ENCODE measurements at regions not wholly inside any gene's neighbourhood (a gene's known extent, or its start where the extent isn't known, plus 50 kb on each side); places are given as distances from the start of the nearest gene placed in this dataset.

- TF ChIP-seq MTF2 (CRISPR knock-in tag; IDR thresholded peaks at IDR 0.05; ENCODE audit: borderline replicate concordance) = no peak
Measured at GRCh38 chr14:97106609-97107008, 309.4 kb downstream of the VRK1 start (continued).

GRCh38 chr14:97107080-97107479, 309.9 kb downstream of the VRK1 start:
- DNase-seq (ENCODE audit: low spot score) = no peak
- Histone ChIP-seq H4K20me1 (ENCODE audit: insufficient read depth, low read length) (no peaks in the 10 kb centered on the region), H3K9me3 (ENCODE audit: low read length) (no peaks in the 10 kb centered on the region), H3K36me3 (replicated peaks in 1 of 2; ENCODE audit: control insufficient read depth in 1 of 2, insufficient read depth in 2 of 2, low read length in 2 of 2) (no peaks in the 10 kb centered on the region), H3K9ac (ENCODE audit: insufficient read depth, low read depth, low read length) (no peak overlapping the region), H3K4me2 (ENCODE audit: low read depth, low read length) (no peak overlapping the region), H3K4me3 (replicated peaks in 1 of 3; ENCODE audit: insufficient read depth in 1 of 3, low read depth in 2 of 3, low read length in 3 of 3) (no peak overlapping the region), H3K27ac (ENCODE audit: extremely low read length, insufficient read depth, low read length) (no peak overlapping the region), H3K4me1 (ENCODE audit: insufficient read depth, low read length) (0 out of 2 replicates have a peak, but pooled peaks cover 4% of the 10 kb centered on the region), H2AFZ (ENCODE audit: low read length) (no peak overlapping the region), H3K79me2 (ENCODE audit: insufficient read depth, low read length) (no peaks in the 10 kb centered on the region), H3K27me3 (ENCODE audit: control insufficient read depth in 1 of 2, insufficient read depth in 2 of 2, low read length in 2 of 2) (peaks cover 0 to 21% of the 10 kb centered on the region in 2 experiments; a peak in 1 of 5 replicates)
- in situ Hi-C loops (cut with HindIII; ENCODE audit: extremely low pct_ligation_motif_present, low pct_unique_long_range_greater_than_20kb) (no loop called here), intact Hi-C loops (cut with micrococcal nuclease; ENCODE audit: unreplicated experiment) (no loop called here)
- WGBS (ENCODE audit: low lambda C conversion rate) = 73% methylated on average over 9 of the region's 9 CpGs
- POLR2A ChIA-PET = no interaction called here
- BruUV-seq (replicated peaks) = no TSS peak
- FAIRE-seq = no peak
- ATAC-seq = no peak
- CTCF ChIA-PET (ENCODE audit: low intra/inter-chr PET ratio, low total read pairs) = no interaction called here
- no peak for TF ChIP-seq NFYC (CRISPR knock-in tag; IDR thresholded peaks at IDR 0.05)
- TF ChIP-seq ZNF256 (CRISPR knock-in tag; conservative IDR thresholded peaks at IDR 0.05) = no peak
- TF ChIP-seq DNMT1 (CRISPR knock-in tag; IDR thresholded peaks at IDR 0.05) = no peak
- no peak for TF ChIP-seq FOXP4 (CRISPR knock-in tag; IDR thresholded peaks at IDR 0.05)
- no peak for TF ChIP-seq FLYWCH1 (CRISPR knock-in tag; IDR thresholded peaks at IDR 0.05)
- TF ChIP-seq CSRNP2 (CRISPR knock-in tag; conservative IDR thresholded peaks at IDR 0.05; ENCODE audit: low read depth) = no peak
- no peak for TF ChIP-seq PAF1 (CRISPR knock-in tag; IDR thresholded peaks at IDR 0.05)

All from HepG2 (cell line).